ENCODE measurements at regions not wholly inside any gene's neighbourhood (a gene's known extent, or its start where the extent isn't known, plus 50 kb on each side); places are given as distances from the start of the nearest gene placed in this dataset.
"Not testable (repeated sequence)": the region's sequence is repeated elsewhere in the genome, so short reads cannot be mapped to it uniquely, and the experiment has no call there.

DNA sequence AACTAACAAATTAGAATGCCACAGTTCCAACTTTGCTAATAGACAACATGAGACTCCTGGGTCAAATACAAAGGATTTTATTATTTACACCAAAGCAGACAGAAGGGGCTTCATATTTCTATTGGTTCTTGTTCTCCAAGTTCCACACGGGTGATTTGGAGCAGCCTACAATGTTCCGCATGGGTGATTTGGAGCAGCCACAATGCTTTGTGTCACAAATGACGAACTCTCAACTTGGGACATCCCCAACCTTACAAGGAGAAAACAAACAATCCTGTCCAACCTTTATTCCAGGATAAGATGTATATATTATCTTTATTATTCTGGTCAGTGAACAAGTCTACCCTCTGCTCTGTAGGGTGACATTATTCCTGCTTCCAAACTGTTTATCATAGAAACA is 694.3 kb upstream of the MGAT4C start:
- Mint-ChIP-seq H3K9me3 (peaks cover 5 to 6% of the 10 kb centered on the region in 2 donors), H3K36me3 (no peaks in the 10 kb centered on the region), H3K27ac (no peak overlapping the region)
- ATAC-seq = no peak
- no peak for DNase-seq (ENCODE audit: low spot score in 2 of 2)

DNA sequence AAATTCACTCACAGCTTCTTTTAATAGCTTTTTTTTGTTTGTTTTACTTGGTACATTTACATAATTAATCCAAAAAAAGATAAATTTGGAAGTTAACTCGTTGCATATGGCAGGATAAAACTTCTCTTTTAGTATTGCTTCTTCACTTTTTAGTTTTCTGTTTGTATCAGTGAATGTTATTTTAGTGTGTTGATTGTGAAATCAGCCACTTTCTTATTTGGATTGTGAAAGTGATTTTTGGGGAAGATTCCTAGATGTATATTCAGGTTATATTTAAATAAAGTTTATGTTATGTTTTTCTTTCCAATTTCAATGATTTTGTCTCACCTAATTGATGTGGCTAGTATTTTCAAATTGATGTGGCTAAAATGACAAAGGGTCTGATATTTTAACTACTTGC is 693.9 kb upstream of the MGAT4C start:
- Mint-ChIP-seq H3K36me3 (no peaks in the 10 kb centered on the region), H3K27ac (no peak overlapping the region), H3K9me3 (peaks cover 5 to 6% of the 10 kb centered on the region in 2 donors)
- ATAC-seq (no peak), DNase-seq (ENCODE audit: low spot score in 2 of 2) (no peak)

DNA sequence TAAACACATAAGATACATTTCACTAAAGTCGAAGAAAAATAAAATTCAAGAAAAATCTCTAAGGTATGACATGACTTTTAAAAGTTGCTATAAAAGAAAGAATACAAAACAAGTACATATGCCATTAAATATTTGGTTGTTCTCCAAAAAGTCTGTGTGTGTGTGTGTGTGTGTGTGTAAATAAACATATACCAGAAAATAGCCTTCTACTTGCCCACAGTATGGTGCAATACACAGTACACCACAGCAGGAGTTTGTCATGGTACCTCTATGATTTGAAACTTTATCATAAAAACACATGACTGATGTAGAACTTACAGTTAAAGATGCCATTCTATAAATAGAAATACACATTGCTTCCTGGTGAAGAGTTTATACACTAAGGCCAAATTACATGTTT is 692.7 kb upstream of the MGAT4C start:
- Mint-ChIP-seq H3K36me3 (no peaks in the 10 kb centered on the region), H3K27ac (no peak overlapping the region), H3K9me3 (peaks cover 1 to 3% of the 10 kb centered on the region in 2 donors)
- DNase-seq (ENCODE audit: low spot score in 2 of 2) (no peak), ATAC-seq (no peak)

DNA sequence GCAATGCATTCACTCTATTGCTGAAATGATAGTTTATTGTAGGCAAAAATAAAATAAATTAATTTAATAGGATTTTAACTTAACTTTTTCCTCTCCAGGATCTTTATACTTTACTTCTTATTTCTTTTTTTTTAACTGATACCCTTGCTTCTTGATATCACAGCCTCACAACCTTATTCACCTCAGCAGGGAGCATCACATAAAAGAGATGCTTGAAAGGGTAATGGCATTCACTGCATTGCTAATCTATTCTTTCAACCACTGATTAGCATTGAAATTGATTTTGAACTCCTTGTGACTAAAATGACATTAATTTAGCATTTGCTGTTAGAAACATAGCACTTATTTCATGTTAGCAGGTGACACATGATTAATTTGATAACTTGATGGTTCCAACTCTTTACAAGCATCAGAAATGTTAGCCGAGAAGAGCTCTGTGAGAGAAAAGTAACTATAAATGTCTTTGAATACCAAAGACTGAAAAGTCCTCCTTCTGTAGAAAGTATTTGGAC is 689.5 kb upstream of the MGAT4C start:
- H3K27ac Mint-ChIP-seq = no peak overlapping the region
- ATAC-seq = no peak
- peaks cover 21 to 23% of the 10 kb centered on the region in 2 donors for H3K9me3 Mint-ChIP-seq

DNA sequence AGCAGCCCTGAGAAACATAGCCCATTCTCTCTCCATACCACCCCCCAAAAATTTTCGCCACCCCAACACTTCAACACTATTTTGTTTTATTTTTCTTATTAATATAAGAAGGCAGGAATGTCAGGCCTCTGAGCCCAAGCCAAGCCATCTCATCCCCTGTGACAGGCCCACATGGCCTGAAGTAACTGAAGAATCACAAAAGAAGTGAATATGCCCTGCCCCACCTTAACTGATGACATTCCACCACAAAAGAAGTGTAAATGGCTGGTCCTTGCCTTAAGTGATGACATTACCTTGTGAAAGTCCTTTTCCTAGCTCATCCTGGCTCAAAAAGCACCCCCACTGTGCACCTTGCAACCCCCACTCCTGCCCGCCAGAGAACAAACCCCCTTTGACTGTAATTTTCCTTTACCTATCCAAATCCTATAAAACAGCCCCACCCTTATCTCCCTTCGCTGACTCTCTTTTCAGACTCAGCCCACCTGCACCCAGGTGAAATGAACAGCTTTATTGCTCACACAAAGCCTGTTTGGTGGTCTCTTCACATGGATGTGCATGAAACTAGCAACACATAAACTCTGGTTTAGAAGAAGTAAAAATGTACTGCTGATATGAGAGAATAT is 688.1 kb upstream of the MGAT4C start:
- not testable (repeated sequence) for DNase-seq (ENCODE audit: low spot score in 2 of 2); H3K27ac Mint-ChIP-seq; ATAC-seq
- peaks cover 30 to 36% of the 10 kb centered on the region in 2 donors for H3K9me3 Mint-ChIP-seq
- H3K36me3 Mint-ChIP-seq = peaks cover 0 to 15% of the 10 kb centered on the region in 2 donors

More for the DNA sequence above, 689.5 kb upstream of the MGAT4C start:
- no peak for DNase-seq (ENCODE audit: low spot score in 2 of 2)
- peaks cover 0 to 11% of the 10 kb centered on the region in 2 donors for H3K36me3 Mint-ChIP-seq

DNA sequence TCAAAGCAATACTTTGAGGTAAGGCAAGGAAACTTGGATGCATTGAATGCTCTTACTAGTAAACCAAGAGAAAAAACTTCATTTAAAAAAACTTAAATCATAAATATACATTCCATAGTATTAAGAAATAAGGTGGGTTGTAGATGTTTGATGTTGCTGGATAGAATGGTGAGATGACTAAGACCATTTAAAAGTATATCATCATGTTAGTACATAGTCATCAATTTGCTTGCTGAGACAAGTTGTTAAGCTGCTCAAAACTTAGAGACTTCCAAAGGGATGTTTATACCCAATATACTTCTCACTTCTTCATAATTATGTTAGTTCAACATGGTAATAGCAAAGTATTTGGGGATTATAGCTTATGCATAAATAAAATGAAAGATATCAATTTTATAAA is 675.5 kb upstream of the MGAT4C start:
- no peak overlapping the region for H3K27ac Mint-ChIP-seq
- H3K36me3 Mint-ChIP-seq = no peaks in the 10 kb centered on the region
- no peak for DNase-seq (ENCODE audit: low spot score in 2 of 2)
- H3K9me3 Mint-ChIP-seq = peaks cover 0 to 7% of the 10 kb centered on the region in 2 donors
- ATAC-seq = no peak

DNA sequence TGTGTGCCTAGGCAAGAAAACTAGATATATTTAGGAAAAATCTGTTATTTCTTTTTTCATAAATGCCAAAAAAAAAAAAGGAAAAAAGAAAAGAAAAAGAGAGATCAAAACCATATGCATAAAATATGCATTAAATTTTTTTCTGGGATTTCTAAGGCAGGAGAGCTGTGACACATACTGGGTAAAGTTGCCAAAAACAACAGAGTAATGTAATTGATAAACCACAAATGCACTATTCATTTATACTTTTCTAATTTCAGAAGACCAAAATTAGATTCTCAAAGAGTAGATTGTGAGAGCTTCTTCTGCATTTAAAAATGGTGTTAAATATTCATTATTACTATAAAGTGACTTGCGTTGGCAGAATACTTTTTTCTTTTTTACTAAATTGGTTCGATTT is 673.8 kb upstream of the MGAT4C start:
- no peaks in the 10 kb centered on the region for H3K36me3 Mint-ChIP-seq
- no peak for DNase-seq (ENCODE audit: low spot score in 2 of 2)
- peaks cover 0 to 14% of the 10 kb centered on the region in 2 donors for H3K9me3 Mint-ChIP-seq
- no peak for ATAC-seq
- no peak overlapping the region for H3K27ac Mint-ChIP-seq

DNA sequence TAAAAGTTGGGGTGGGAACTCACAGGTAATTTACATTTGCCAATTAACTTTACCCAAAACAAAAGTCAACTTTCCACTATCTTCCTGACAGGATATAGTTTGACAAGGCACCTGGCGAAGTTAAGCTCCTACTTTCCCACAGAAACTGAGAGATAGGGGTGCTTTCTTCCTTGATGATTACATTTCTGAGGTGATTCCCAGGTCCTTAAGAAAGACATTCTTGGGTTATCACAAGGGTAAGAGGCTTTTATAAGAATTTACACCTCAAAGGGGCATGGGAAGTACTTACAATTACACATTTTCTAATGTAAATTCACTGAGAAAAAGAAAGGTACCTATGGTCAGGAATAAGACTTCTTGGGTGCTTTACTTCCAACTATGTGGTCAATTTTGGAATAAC is 660.9 kb upstream of the MGAT4C start:
- no peak for DNase-seq (ENCODE audit: low spot score in 2 of 2)
- H3K36me3 Mint-ChIP-seq = no peaks in the 10 kb centered on the region
- peaks cover 11 to 16% of the 10 kb centered on the region in 2 donors for H3K9me3 Mint-ChIP-seq
- H3K27ac Mint-ChIP-seq = no peak overlapping the region
- ATAC-seq = no peak

DNA sequence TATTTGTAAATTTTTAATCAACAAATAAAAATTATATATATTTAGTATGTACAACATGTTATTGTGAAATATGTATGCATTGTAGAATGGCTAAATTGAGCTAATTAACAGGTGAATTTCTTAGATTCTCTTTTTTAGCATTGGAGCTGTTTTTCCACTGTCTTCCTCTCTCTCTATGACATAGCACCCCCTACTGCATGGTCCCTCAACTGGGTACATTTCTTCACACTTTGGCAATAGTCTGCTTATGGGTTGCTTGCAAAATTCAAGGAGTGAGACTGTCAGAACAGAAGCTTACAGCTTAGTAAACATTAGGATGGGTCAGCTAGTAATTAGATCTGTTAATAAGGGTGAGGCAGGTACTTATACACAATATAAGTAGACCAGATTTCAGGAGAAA is 658.5 kb upstream of the MGAT4C start:
- Mint-ChIP-seq H3K27ac (no peak overlapping the region), H3K36me3 (no peaks in the 10 kb centered on the region), H3K9me3 (peaks cover 11 to 12% of the 10 kb centered on the region in 2 donors)
- DNase-seq (ENCODE audit: low spot score in 2 of 2) (no peak), ATAC-seq (no peak)

DNA sequence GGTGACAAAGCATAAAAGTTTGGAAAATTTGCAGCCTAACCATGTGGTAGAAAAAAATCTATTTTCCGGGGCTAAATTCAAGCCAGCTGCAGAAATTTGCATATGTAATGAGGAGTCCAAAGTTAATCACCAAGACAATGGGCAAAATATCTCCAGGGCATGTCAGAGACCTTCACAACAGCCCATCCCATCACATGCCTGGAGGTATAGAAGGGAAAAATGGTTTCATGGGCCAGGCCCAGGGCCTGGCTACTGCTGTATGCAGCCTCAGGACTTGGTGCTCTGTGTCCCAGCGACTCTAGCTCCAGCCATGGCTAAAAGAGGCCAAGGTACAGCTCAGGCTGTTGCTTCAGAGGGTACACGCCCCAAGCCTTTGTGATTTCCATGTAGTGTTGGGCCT is 655.8 kb upstream of the MGAT4C start:
- ATAC-seq = no peak
- no peak overlapping the region for H3K27ac Mint-ChIP-seq
- peaks cover 5 to 6% of the 10 kb centered on the region in 2 donors for H3K9me3 Mint-ChIP-seq
- DNase-seq (ENCODE audit: low spot score in 2 of 2) = no peak
- no peaks in the 10 kb centered on the region for H3K36me3 Mint-ChIP-seq

DNA sequence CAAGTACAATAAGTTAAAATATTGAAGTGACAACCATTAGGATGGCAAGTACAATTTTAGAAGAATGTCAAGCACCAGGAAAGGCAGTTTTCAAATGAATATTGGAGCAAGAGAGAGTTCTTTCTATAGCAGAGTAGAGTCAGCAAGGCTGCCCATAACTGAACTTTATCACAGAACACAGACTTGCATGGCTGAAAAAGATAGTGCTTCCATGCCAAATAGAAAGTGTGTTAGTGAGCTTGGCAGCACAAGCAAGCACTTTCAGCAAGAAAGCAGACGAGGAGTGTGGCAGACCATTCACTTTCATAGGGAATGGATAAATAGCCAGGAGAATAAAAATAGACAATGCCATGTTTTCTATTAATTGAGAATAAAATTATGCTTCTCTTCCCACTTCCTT is 647.0 kb upstream of the MGAT4C start:
- H3K9me3 Mint-ChIP-seq = peaks cover 0 to 3% of the 10 kb centered on the region in 2 donors
- ATAC-seq (no peak), DNase-seq (ENCODE audit: low spot score in 2 of 2) (no peak)
- H3K27ac Mint-ChIP-seq = no peak overlapping the region
- H3K36me3 Mint-ChIP-seq = no peaks in the 10 kb centered on the region

DNA sequence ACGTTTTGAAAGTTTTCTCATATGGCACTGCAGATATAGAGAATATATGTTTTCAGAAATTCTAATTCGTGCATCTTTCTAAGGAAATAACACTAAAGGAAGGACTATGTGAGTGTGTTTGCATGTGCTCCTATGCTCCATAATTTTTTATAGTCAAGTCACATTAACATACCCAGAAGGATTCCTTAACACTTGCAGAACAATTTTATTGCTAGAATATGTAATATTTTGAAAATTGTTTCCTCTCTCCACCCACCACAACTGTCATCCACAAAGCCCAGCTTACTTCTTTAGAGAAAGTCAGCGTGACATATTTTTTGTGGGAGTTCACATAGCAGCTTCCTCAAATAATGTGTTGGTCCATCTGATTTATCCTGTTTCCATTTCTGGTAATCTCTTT is 604.6 kb upstream of the MGAT4C start:
- Mint-ChIP-seq H3K9me3 (peaks cover 4 to 5% of the 10 kb centered on the region in 2 donors), H3K36me3 (no peaks in the 10 kb centered on the region), H3K27ac (no peak overlapping the region)
- ATAC-seq = no peak
- no peak for DNase-seq (ENCODE audit: low spot score in 2 of 2)

DNA sequence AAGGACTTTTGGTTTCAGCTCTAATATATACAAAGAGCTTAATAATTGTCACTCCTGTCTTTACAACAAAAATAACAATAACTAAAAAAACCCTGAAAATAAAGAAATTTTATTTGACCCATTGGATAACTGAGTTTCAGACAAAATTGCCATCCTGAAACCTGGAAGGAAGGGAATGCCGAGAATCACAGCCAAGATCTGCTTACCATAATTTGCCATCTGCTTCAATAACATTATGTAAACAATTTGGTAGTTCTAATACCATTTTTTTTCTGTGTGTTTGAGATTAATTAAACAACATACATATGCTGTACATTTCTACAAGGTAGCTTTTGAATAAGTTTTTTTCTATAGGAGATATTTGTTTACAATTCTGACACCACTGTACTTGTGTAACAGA is 596.3 kb upstream of the MGAT4C start:
- H3K36me3 Mint-ChIP-seq = no peaks in the 10 kb centered on the region
- ATAC-seq (no peak), DNase-seq (ENCODE audit: low spot score in 2 of 2) (no peak)
- H3K27ac Mint-ChIP-seq = no peak overlapping the region
- H3K9me3 Mint-ChIP-seq = peaks cover 7 to 10% of the 10 kb centered on the region in 2 donors

DNA sequence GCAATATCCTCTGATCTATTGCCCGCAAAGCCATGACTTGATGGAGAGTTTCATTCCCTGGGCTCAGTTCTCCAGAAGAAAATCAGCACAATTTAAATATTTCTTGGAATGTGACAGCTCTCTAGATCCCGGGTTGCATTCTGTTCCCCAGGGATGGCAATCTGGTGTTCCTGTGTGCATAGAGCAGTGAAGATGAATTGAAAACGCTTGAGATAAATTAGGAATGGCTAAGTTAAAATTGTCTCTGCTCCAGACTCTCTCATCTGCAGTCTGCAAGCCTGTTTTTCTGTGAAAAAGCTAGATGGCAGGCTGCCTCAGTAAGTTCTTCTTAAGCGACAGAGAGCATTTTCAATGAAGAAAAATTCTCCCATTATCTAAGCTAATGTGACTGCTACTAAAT is 582.5 kb upstream of the MGAT4C start:
- Mint-ChIP-seq H3K9me3 (peaks cover 0 to 10% of the 10 kb centered on the region in 2 donors), H3K27ac (no peak overlapping the region), H3K36me3 (peaks cover 0 to 4% of the 10 kb centered on the region in 2 donors)
- ATAC-seq (no peak), DNase-seq (ENCODE audit: low spot score in 2 of 2) (no peak)

DNA sequence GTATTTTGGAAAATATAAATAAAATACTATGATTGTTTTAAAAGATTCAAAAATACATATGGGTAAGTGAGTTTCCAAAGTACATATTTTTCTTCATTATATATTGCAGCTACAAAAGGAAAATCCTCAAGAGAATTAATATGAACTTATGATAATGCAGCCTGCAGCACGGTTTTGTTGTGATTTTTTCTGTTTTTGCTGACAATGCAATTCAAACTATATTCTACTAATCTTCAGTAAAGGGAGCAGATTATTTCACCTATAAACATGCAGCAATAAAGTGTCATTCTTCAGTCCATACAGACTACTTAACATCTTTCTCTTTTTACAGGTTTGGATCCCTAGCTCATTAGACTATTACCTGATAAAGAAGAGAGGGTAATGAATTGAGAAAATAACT is 582.1 kb upstream of the MGAT4C start:
- ATAC-seq = no peak
- Mint-ChIP-seq H3K36me3 (peaks cover 0 to 4% of the 10 kb centered on the region in 2 donors), H3K9me3 (peaks cover 0 to 10% of the 10 kb centered on the region in 2 donors)

DNA sequence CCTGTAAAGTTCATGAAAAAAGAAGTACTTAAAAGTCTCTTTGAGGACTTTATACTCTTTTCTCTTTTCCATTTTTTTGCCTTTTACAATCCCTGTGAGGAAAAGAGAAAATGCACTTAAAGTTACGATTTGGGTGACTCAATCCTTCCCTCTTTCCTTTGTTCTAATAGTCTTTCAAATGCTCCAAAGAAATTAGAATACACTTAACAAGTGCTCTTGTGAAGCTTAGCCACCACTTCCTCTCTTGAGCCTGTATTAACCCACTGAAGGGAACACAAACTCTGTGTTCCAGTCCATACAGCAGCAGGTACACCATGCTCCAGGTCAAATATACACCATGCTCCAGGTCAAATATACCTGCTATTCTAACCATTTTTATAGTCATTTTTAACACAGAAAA is 581.1 kb upstream of the MGAT4C start:
- H3K9me3 Mint-ChIP-seq = peaks cover 0 to 10% of the 10 kb centered on the region in 2 donors
- no peak for DNase-seq (ENCODE audit: low spot score in 2 of 2)
- peaks cover 0 to 4% of the 10 kb centered on the region in 2 donors for H3K36me3 Mint-ChIP-seq
- no peak for ATAC-seq
- H3K27ac Mint-ChIP-seq = no peak overlapping the region

More for the DNA sequence above, 582.1 kb upstream of the MGAT4C start:
- H3K27ac Mint-ChIP-seq = no peak overlapping the region
- DNase-seq (ENCODE audit: low spot score in 2 of 2) = no peak

DNA sequence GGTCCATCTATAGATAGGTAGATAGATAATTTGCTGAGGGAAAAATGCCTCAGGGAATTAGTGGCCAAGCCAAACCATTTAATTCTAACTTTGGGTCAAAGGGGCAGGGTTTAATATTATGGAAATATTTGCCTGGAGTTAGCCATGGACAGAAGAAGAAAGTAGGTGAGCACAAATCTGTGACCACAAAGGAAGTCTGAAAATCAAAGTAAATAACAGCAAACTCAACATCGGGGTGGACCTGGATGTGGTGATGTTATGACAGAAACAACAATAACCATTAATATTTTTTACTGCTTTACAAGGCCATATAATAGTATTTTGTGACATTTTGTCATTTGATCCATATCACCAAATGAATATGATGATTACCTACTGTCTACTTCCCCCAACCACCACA is 578.0 kb upstream of the MGAT4C start:
- no peak for ATAC-seq
- Mint-ChIP-seq H3K27ac (no peak overlapping the region), H3K9me3 (peaks cover 9 to 17% of the 10 kb centered on the region in 2 donors), H3K36me3 (no peaks in the 10 kb centered on the region)
- DNase-seq (ENCODE audit: low spot score in 2 of 2) = no peak

DNA sequence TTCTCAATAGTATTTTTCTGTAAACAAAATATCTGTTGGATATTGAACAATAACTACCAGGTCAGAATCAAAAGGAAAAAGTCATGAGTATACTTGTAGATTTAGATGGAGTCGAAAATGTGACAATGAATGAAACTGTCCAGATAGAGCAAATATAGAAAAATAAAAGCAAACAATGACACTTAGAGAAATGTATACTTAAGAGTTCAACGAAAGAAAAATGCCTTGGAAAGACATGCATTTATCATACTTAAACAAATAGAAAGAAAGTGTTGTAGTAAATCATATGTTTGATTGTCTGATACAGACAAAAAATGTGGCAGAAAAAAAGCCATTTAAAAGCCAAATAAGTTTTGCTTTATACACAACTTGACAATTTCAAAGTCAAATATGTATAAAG is 571.2 kb upstream of the MGAT4C start:
- Mint-ChIP-seq H3K9me3 (peaks cover 18 to 21% of the 10 kb centered on the region in 2 donors), H3K36me3 (no peaks in the 10 kb centered on the region), H3K27ac (no peak overlapping the region)
- no peak for DNase-seq (ENCODE audit: low spot score in 2 of 2)
- ATAC-seq = no peak
